ENCODE measurements at regions not wholly inside any gene's neighbourhood (a gene's known extent, or its start where the extent isn't known, plus 50 kb on each side); places are given as distances from the start of the nearest gene placed in this dataset.

DNA sequence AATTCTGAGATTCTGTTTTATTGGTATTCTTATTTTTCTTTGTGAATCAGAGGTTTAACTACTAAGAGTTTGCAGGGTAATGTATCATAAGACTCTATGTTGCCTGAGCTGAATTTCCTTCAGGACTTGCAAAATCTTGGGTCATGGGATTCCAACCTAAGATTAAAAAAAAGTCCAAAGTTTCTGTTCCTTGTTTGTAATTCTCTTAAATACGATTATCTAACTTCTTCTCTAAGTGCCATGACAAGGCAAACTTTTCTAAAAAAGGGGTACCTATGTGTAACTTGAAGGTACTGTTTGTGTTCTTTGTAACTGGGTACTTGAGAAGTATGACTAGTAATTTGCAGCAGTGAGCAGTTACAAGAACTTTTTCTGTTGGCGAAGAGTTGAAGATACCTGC is 181.3 kb upstream of the ZEB2 start:
- no TSS peak for BruUV-seq (replicated peaks)
- H3K4me3 ChIP-seq (replicated peaks in 1 of 2; ENCODE audit: low read depth in 1 of 2, low read length in 2 of 2) = no peak overlapping the region
- RAD21 ChIA-PET (ENCODE audit: low non-redundant PET in 1 of 2, low total read pairs in 2 of 2, uncharacterized antibody in 2 of 2, unreplicated experiment in 2 of 2) = no interaction called here
- H3K79me2 ChIP-seq (ENCODE audit: insufficient read depth, low read length) = no peaks in the 10 kb centered on the region
- no peaks in the 10 kb centered on the region for H3K36me3 ChIP-seq (ENCODE audit: control insufficient read depth in 1 of 2, insufficient read depth in 2 of 2, low read length in 2 of 2)
- TF ChIP-seq SP1 (IDR thresholded peaks at IDR 0.05; ENCODE audit: low read depth) = no peak
- TF ChIP-seq, protein P1, sequence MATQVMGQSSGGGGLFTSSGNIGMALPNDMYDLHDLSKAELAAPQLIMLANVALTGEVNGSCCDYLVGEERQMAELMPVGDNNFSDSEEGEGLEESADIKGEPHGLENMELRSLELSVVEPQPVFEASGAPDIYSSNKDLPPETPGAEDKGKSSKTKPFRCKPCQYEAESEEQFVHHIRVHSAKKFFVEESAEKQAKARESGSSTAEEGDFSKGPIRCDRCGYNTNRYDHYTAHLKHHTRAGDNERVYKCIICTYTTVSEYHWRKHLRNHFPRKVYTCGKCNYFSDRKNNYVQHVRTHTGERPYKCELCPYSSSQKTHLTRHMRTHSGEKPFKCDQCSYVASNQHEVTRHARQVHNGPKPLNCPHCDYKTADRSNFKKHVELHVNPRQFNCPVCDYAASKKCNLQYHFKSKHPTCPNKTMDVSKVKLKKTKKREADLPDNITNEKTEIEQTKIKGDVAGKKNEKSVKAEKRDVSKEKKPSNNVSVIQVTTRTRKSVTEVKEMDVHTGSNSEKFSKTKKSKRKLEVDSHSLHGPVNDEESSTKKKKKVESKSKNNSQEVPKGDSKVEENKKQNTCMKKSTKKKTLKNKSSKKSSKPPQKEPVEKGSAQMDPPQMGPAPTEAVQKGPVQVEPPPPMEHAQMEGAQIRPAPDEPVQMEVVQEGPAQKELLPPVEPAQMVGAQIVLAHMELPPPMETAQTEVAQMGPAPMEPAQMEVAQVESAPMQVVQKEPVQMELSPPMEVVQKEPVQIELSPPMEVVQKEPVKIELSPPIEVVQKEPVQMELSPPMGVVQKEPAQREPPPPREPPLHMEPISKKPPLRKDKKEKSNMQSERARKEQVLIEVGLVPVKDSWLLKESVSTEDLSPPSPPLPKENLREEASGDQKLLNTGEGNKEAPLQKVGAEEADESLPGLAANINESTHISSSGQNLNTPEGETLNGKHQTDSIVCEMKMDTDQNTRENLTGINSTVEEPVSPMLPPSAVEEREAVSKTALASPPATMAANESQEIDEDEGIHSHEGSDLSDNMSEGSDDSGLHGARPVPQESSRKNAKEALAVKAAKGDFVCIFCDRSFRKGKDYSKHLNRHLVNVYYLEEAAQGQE (IDR thresholded peaks at IDR 0.05; ENCODE audit: low read depth) = no peak
- TF ChIP-seq RAD21 (IDR thresholded peaks at IDR 0.05; ENCODE audit: low read depth) = no peak
- TF ChIP-seq CBX3 (IDR thresholded peaks at IDR 0.05; ENCODE audit: low read depth) = no peak
- no peak for TF ChIP-seq FOSL1 (IDR thresholded peaks at IDR 0.05; ENCODE audit: low read depth)
- TF ChIP-seq, protein P2, sequence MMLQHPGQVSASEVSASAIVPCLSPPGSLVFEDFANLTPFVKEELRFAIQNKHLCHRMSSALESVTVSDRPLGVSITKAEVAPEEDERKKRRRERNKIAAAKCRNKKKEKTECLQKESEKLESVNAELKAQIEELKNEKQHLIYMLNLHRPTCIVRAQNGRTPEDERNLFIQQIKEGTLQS (IDR thresholded peaks at IDR 0.05) = no peak
- no peak for TF ChIP-seq SRF (IDR thresholded peaks at IDR 0.05; ENCODE audit: low read depth)
- TF ChIP-seq, protein P3, sequence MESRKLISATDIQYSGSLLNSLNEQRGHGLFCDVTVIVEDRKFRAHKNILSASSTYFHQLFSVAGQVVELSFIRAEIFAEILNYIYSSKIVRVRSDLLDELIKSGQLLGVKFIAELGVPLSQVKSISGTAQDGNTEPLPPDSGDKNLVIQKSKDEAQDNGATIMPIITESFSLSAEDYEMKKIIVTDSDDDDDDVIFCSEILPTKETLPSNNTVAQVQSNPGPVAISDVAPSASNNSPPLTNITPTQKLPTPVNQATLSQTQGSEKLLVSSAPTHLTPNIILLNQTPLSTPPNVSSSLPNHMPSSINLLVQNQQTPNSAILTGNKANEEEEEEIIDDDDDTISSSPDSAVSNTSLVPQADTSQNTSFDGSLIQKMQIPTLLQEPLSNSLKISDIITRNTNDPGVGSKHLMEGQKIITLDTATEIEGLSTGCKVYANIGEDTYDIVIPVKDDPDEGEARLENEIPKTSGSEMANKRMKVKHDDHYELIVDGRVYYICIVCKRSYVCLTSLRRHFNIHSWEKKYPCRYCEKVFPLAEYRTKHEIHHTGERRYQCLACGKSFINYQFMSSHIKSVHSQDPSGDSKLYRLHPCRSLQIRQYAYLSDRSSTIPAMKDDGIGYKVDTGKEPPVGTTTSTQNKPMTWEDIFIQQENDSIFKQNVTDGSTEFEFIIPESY (IDR thresholded peaks at IDR 0.05; ENCODE audit: extremely low read depth, insufficient replicate concordance, low read length) = no peak
- ATAC-seq (no peak), DNase-seq (ENCODE audit: low read depth, low spot score) (no peak)
- no peak overlapping the region for H3K4me2 ChIP-seq (ENCODE audit: low read length)
- CTCF ChIA-PET = no interaction called here
- POLR2A ChIA-PET = no interaction called here
- intact Hi-C loops (cut with micrococcal nuclease) = no loop called here
- no peak overlapping the region for H3K9ac ChIP-seq (ENCODE audit: low read length)
- H2AFZ ChIP-seq (ENCODE audit: low read depth, low read length, poor library complexity, severe bottlenecking) = no peak overlapping the region
- H3K27ac ChIP-seq (ENCODE audit: low read depth, low read length) = no peak overlapping the region
- peaks cover 0 to 6% of the 10 kb centered on the region in 2 experiments; a peak in 2 of 4 replicates for H3K4me1 ChIP-seq (ENCODE audit: control insufficient read depth in 1 of 2, insufficient read depth in 2 of 2, low read length in 2 of 2)
- H3K27me3 ChIP-seq (ENCODE audit: insufficient read depth, low read length) = no peaks in the 10 kb centered on the region
- H3K9me3 ChIP-seq (ENCODE audit: control insufficient read depth in 1 of 2, insufficient read depth in 1 of 2, low read depth in 1 of 2, low read length in 2 of 2) = no peaks in the 10 kb centered on the region
- no peaks in the 10 kb centered on the region for H3K9me2 ChIP-seq (ENCODE audit: insufficient read depth)
- H4K20me1 ChIP-seq (ENCODE audit: insufficient read depth) = no peaks in the 10 kb centered on the region
